ENCODE measurements at regions not wholly inside any gene's neighbourhood (a gene's known extent, or its start where the extent isn't known, plus 50 kb on each side); places are given as distances from the start of the nearest gene placed in this dataset.
"Not testable (repeated sequence)": the region's sequence is repeated elsewhere in the genome, so short reads cannot be mapped to it uniquely, and the experiment has no call there.

DNA sequence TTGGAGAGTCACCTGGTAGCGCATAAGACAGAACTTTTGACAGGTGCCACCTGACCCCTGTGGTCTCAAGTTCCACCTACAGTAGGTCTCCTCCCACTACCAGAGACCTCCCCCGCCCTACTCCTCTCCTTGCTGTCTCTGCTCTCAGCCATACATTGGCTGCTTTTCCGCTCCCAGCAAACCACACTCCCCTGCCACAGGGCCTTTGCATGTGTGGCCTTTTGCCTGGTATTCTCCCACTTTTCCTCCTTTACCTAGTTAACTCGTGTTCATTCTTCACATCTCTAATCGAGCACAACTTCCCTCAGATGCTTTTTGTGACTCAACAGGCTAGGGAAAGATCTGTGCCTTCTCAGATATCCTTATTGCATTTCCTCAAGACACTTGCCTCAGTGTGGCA is 218.3 kb upstream of the EEF2KMT start:
- no peak for DNase-seq

DNA sequence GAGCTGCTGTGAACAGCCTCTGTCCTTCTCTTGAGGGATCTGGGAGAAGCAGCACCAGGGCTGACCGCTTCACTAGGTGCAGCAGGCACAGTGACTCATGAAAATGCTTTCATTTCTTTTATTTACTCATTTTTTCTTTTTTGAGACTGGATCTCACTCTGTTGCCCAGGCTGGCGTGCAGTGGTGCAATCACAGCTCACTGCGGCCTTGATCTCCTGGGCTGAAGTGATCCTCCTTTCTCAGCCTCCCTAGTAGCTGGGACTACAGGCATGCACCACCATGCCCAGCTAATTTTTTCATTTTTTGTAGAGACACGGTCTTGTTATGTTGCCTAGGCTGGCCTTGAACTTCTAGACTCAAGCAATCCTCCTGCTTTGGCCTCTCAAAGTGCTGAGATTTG is 216.8 kb upstream of the EEF2KMT start:
- DNase-seq = no peak

DNA sequence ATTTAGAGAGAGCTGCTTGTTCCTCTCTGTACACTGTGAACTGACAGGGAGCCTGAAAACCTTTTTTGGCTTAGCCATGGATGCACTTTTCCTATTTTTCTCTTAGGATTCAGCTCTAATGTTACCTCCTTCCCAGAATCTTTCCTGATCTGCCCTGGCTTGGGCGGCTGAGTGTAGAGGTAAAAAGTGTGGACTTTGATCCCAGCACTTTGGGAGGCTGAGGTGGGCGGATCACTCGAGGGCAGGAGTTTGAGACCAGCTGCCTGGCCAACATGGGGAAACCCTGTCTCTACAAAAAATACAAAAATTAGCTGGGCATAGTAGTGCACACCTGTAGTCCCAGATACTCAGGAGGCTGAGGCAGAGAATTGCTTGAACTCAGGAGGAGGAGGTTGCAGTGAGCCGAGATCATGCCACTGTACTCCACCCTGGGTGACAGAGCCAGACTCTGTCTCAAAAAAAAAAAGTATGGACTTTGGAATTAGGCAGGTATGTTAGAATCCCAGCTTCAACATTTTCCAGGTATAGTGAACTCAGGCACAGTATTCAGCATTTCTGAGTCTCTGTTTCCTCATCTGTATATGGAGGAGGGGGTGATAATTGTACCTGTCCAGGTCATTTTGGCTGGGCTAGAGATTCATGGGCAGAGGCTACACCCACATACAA is 212.5 kb upstream of the EEF2KMT start:
- DNase-seq = no peak

DNA sequence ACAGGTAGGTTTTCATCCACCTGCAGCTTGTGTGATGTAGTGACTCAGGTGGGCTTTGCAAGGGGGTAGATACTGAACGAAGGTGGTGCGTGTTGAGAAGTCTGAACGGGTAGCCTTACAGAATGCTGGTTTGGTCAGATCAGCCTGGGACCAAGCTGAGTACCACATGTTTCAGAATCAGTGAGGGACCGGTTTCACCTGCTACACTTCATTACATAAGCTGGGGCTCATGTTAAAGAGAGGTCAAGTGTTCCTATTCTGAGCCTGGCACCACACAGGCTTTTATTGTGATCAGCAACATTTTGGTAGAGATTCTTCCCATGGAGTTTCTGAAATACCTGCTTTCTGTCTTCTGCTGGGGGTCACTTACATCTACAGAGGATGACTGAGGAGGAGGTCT is 207.4 kb upstream of the EEF2KMT start:
- DNase-seq = no peak

DNA sequence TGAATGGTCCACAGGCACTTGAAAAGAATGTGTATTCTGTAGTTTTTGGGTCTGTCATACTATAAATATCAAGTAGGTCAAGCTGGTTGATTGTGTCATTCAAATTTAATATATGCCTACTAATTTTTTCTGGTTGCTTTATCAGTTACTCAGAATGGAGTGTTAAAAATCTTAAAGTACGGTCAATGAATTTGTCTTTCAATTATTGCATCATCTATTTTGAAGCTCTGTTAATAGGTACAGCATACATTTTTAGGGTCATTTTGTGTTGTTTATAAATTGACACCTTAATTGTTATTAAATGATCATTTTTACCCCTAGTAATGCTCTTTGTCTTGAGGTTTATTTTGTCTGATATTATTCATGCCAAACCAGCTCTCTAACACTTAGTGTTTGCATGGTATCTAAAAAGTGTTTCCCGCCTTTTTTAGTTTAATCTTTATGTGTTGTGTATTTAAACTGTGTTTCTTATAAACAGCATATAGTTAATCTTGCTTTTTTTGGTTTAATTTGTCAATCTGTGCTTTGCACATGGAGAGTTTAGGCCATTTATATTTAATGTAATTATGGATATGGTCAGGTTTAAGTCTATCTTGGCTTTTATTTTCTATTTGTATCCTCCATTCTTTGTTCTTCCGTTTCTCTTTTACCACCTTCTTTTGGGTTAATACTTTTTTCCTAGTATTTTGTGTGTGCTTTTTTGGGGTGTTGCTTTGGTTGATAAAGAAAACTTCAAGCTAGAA is 204.9 kb upstream of the EEF2KMT start:
- no peak for DNase-seq

DNA sequence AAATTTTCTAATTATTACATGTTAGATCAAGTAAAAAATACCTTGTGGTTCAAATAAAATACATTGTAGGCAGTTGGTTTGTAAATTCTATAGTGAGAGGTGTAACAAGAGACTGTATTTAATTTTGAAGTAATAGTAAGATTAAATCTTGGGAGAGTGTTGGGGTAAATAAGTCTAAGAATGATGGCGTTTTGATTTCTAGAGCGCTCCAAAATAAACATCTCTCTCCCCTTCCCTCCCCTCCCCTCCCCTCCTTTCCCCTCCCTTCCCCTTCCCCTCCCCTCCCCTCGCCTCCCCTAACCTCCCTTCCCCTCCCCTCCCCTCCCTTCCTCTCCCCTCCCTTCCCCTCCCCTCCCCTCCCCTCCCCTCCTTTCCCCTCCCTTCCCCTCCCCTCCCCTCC is 200.6 kb upstream of the EEF2KMT start:
- DNase-seq = no peak

DNA sequence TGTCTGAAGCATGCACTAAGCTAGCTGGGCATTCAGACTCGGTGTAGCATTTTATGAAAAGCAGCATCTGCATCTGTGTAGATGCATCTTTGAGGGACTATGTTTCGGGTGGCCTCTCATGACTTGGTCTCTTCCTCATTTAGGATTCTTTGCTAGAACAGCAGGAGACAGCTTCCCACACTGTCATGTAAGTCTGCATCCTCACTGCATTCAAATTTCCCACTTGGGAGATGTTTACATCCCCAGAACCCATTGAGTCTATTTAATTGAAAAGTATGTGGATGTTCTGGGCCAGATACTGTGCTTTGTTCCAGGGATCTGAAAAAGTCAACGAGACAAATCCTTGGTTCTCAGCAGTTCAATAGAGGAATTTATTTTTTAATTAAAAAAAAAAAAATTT is 198.6 kb upstream of the EEF2KMT start:
- no peak for DNase-seq

DNA sequence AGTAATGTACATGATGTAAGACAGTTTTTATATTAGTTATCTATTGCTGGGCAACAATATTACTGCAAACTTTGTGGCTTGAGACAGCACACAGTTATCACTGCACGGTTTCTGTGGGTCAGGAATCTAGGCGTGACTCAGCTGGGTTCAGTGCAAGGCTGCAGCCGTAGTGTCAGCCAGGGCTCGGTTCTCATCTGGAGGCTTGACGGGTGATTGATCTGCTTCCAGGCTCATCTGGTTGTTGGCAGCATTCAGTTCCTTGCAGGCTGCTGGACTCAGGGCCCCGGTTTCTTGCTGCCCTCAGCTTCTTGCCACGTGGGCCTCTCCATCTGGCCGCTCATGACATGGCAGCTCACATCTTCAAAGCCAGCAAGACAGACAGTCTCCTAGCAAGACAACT is 197.7 kb upstream of the EEF2KMT start:
- DNase-seq = not testable (repeated sequence)

DNA sequence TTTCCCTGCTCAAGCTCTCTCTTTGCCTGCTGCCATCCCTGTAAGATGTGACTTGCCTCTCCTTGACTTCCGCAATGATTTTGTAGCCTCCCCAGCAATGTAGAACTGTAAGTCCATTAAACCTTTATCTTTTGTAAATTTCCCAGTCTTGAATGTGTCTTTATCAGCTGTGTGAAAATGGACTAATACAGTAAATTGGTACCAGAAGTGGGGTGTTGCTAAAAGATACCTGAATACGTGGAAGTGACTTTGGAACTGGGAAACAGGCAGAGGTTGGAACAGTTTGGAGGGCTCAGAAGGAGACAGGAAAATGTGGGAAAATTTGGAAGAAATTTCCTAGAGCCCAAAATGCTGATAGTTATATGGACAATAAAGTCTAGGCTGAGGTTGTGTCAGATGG is 184.6 kb upstream of the EEF2KMT start:
- DNase-seq = not testable (repeated sequence)

DNA sequence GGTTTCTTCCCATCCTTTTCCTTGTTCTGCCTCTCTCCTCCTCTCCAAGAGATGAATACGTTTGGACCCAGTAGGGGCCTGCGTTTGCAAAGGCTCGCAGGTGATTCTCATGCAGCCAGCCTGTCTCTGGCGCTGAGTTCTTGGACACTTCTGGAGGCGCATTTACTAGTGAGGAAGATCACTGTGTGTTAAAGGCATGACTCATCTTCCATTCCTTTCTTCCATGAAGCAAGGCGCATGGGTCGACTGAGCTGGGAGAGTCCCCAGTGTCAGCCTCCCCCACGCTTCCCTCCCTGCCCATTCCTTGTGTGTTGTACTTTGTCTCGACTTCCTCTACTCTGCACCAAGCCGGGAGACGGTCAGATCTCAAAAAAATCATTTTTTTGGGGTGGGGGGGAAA is 159.9 kb upstream of the EEF2KMT start:
- no peak for DNase-seq

DNA sequence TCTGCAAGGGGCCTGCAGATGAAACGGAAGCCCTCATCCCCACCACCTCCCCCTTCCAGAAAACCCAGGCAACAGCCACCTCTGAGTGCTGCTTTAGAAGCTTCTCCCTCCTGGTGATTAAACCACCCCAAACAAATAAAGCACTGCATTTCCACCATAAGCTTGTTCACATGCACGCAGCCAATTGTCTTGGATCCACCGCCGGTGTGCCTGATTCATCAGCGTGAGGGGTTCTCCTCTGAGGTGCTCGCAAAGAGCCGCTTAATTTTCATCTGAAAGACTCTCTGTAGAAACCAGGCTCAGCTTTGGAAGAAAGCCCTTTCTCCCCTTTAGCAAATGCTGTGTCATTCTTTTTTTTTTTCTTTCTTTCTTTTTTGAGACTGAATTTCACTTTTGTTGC is 155.2 kb upstream of the EEF2KMT start:
- no peak for DNase-seq

DNA sequence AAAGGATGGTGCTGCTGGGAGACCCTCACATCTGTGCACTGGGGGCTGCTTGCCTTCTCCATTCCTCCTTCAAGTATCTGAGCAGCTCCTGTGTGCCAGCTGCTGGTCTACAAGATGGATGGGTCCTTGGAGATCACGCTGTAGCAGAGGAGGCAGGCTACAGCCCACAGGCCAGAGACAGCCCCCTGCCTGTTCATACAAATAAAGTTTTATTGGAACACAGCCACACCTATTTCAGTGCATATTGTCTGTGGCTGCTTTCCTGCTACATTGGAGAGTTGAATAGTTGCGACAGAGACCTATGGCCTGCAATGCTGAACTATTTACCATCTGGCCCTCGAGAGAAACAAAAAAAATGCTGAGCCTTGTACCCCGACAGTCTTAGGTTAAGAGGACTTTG is 149.8 kb upstream of the EEF2KMT start:
- not testable (repeated sequence) for DNase-seq

DNA sequence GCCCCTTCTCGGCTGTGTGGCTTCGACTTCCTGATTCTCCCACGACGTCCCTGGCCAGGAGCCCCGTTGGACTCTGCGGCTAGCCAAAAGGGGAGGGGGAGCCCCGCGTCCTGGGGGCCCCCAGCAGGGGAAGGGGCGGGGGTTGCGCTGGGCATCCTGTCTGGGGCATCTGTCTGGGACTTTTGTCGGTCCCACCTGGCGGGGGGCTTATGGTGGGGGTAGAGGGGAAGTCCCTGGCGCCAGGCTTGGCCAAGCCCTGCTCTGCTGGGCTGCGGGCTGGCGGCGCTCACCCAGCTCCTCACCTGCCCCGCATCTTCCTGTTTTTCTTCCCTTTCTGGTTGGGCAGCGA is 142.7 kb upstream of the EEF2KMT start:
- not testable (repeated sequence) for DNase-seq

DNA sequence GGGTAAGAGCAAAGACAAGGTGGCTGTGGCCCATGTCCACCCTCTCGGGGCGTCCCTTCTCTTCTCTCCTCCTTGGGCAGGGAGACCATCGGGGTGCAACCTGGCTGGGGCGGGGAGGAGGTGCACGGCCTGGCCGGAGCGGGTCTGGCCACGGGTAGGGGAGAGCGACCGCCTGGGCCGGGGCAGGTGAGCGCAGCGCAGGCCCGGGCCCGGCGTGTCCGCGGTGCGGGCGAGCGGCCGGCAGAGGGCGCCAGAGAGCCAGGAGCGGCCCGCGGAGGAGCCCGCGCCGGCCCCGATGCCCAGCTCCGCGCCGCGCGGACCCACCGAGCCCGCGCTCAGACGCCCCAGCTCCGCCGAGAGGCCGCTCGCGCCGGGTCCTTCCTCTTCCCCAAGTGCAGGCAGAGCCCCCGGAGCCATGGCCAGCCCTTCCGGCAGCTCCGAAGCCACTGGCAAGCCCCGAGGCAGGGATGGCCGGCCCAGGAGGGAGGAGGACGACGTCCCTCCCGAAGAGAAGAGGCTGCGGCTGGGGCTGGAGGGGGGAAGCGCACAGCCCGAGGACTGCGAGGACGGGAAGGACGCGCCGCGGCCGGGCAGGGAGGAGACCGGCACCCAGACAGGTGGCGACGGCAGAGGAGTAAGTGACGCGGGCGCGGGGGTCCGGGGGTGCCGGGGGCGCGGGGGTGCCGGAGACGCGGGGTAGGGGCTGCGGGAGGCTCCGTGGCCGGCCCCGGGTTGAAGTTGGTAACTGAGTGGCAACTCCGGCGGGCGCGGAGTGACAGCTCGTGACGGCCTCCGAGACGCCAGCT is 142.1 kb upstream of the EEF2KMT start:
- not testable (repeated sequence) for DNase-seq

DNA sequence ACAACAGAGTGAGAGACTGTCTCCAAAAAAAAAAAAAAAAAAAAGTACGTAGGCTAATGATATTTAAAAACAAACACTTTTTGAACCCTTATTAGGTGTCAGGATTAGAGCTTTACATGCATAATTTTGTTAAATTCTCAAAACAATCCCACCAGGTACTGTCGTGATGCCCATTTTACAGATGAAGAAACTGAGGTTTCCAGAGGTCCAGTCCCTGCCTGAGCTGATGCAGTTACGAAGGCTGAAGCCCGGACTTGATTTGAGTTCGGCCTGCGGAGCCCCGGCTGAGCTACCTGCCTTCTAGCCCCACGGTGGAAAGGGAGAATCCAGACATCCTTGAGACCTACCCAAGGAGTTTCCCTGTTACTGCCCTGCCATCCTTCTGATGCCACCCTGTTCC is 137.5 kb upstream of the EEF2KMT start:
- DNase-seq = no peak

DNA sequence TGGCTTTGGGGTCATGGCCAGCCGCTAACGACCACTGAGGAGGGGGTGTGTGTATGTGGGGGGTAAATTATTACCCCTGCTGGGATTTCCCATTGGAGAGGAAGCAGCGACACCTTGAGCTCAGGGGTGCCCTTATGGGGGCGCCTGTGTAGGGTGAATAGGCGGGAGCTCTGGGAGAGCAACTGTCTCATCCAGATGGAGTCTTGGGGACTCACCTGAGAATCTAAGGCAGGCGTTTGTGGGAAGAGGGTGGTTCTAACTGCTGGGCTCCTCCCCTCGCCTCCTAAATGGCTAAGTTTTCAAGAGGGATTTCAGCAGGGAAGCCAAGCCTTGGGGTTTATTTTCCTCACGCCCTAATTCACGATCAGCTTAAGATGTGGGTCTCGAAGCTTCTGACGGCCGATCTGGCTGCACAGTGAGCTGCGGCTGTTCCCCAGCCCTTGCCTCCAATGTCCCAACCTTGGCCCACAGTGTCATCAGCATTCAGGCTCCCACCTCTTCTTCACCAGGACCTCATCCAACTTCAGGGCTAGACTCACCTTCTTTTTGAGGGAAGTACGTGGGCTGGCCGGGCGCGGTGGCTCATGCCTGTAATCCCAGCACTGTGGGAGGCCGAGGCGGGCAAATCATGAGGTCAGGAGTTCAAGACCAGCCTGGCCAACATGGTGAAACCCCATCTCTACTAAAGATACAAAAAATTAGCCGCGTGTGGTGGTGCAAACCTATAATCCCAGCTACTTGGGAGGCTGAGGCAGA is 136.9 kb upstream of the EEF2KMT start:
- DNase-seq = no peak

DNA sequence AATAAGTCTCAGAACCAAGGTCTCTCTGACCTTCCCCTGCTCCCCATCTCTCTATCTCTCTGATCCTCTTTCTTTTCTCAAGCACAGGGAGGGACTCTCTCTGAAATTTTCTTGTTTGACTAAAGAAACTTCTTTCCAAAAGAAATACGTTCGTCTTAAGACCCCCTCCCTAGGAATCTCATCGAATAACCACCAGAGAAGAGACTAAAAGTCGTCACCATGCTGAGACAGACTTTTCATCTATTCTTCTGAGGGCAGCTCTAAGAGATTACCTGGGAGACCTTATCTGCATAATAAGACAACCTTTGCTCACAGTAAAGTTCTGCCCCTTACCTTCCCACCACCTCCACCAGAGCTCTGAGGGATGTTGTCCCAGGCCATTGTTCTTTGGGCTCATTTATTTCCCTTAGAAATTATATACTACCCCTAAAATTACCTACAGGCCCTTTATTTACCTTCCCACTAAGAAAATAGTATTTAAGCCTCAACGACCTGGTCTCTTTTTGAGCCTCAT is 133.7 kb upstream of the EEF2KMT start:
- DNase-seq = no peak

DNA sequence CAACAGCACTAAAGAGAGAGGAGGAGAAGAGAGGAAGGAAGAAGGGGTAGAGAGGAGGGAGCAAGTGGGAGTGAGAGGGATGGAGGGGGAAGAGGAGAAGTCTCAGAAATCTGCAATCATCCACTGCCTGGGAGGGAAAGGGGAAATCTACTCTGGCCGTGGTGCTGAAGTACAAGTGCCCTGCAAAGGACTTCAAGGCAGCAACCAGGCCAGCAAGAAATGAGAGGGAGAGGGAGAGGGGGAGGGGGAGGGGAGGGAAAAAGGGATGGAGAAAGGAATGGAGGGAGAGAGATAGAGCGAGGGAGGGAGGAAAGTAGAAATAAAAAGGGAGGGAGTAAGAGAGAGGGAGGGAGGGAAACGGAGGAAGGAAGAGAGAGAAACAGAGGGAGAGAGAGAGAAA is 130.8 kb upstream of the EEF2KMT start:
- no peak for DNase-seq

DNA sequence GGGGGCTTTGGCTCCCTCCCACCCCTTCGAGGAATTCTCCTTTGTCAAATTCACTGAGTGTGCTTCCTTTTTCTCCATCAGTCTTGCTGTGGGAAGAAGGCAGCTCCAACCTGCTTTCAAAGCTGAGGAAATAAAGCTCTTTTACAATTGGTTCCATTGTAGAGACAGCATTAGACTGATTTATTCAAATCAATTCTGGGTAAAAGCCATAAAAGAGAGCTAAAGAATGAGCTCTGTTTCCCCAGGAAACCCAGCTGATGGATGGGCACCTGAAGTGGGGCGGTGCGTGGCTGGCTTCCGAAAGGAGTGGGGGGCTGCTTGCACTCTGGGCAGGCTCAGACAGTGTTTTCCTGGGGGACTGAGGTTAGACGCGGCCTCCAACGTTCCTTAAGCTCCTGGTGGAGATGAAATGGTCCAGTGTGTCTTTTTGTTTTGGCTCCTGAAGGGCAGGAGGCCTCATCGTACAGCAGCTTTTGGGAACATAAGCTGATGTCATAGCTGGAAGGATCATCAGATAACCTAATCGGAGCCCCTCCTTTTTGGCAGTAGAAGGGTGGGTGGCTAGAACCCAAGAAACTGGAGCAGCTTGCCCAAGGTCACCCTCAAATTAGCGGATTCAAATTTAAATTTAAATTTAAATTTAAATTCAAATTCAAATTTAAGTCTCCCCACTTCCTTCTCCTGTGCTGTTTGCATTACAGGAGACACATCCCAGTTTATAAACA is 128.5 kb upstream of the EEF2KMT start:
- DNase-seq = no peak

DNA sequence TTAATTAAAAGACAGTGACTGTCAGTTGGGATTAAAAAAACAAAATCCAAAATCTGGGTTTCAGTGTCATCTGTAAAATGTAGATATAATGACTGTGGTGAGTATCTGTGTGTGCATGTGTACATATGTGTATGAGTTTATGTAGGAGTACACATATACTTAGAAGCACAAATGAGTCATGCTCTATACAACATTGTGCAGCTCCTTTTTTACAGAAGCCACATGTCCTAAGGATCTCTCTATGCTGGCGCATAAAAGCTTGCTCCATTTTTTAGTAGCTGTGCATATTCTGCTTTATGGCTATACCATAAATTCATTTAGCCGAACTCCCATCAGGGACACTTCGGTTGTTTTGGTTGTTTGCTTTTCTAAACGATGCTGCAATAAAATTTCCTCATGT is 125.2 kb upstream of the EEF2KMT start:
- no peak for DNase-seq

DNA sequence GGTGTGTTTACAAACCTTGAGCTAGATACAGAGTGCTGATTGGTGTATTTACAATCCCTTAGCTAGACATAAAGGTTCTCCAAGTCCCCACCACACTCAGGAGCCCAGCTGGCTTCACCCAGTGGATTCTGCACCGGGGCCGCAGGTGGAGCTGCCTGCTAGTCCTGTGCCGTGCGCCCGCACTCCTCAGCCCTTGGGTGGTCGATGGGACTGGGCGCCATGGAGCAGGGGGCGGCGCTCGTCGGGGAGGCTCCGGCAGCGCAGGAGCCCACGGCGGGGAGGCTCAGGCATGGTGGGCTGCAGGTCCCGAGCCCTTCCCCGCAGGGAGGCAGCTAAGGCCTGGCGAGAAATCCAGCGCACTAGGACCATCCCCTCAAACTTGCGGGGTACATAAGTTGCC is 124.2 kb upstream of the EEF2KMT start:
- DNase-seq = not testable (repeated sequence)

DNA sequence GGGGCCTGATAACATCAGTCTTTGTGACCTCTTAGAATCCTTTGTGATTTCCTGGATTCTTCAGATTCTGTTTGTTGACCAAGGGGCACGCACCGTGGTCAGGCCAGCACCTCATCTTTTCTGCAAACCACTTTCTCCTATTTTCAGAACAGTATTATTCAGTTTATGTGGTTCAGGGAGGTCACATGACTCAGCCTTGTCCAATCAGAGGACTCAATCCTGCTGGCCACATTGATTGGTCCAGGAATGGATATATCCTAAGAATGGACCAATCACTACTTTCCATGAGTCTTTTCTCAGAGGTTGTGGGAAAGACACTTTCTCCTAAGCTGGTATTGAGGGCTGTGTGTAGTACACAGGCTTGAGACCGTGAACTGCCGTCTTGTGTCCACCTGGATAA is 123.1 kb upstream of the EEF2KMT start:
- no peak for DNase-seq

All from MV-4-11 (cell line).